Gastroesophageal sphincter (tissue), 4 donors: ENCODE measurements at regions not wholly inside any gene's neighbourhood (a gene's known extent, or its start where the extent isn't known, plus 50 kb on each side); places are given as distances from the start of the nearest gene placed in this dataset.

Experiments
- ATAC-seq: fragments of 150-250 bp; one replicate; pipeline ENCODE4 v1.9.1; 2016; ENCODE audit warnings: mild to moderate bottlenecking, moderate library complexity
- H3K27ac ChIP-seq, 4 donors: fragments of 200-600 bp; sonication (generic) in 3 of 4; 1 replicate in 3 of 4; 2 replicates in 1 of 4; pipeline ENCODE4 v1.5.1; 2016 to 2019
- H3K27me3 ChIP-seq: fragments of 200-600 bp; sonication (generic); one replicate; pipeline ENCODE4 v1.5.1; 2019
- H3K36me3 ChIP-seq, 2 donors: fragments of 200-600 bp; sonication (generic); one replicate each; pipeline ENCODE4 v1.5.1; 2019; ENCODE audit warnings: control low read depth in 1 of 2
- H3K4me1 ChIP-seq, 3 donors: fragments of 200-600 bp; sonication (generic); 1 replicate in 2 of 3; 2 replicates in 1 of 3; pipeline ENCODE4 v1.5.1; 2016 to 2019; ENCODE audit warnings: control low read depth in 2 of 3
- H3K4me3 ChIP-seq, 2 donors: fragments of 200-600 bp; sonication (generic); one replicate each; pipeline ENCODE4 v1.5.1; 2019; ENCODE audit warnings: mild to moderate bottlenecking in 1 of 2, moderate library complexity in 1 of 2
- H3K9me3 ChIP-seq, 3 donors: fragments of 200-600 bp; sonication (generic); one replicate each; pipeline ENCODE4 v1.5.1; 2017 to 2019; ENCODE audit warnings: control low read depth in 2 of 3
- EP300 ChIP-seq: sonication (generic); formaldehyde crosslinking; IDR thresholded peaks from one replicate; pipeline ENCODE4 v1.6.1; 2017; ENCODE audit warnings: antibody characterized with exemption, mild to moderate bottlenecking
- POLR2A ChIP-seq, 2 donors: fragments of 450-650 bp; IDR thresholded peaks; one replicate each; pipeline ENCODE4 v1.6.1; 2017; ENCODE audit warnings: antibody characterized with exemption in 2 of 2, mild to moderate bottlenecking in 2 of 2, moderate library complexity in 1 of 2
- POLR2AphosphoS5 ChIP-seq: sonication (generic); formaldehyde crosslinking; IDR thresholded peaks from one replicate; pipeline ENCODE4 v1.6.1; 2017; ENCODE audit warnings: antibody characterized with exemption
- WGBS, 2 donors: methylation state at CpG; one replicate each; pipeline ENCODE4 v1.1.5; 2018; ENCODE audit warnings: low coverage in 1 of 2; 5-methylcytosine and 5-hydroxymethylcytosine counted together
- TF ChIP-seq, protein P1 (sequence below), 4 experiments: fragments of 200-600 bp in 2 of 4; fragments of 450-650 bp in 2 of 4; sonication (generic) in 1 of 4; IDR thresholded peaks; one replicate each; pipeline ENCODE4 v1.5.1; 2017 to 2019; ENCODE audit warnings: antibody characterized with exemption in 4 of 4, mild to moderate bottlenecking in 2 of 4, moderate library complexity in 2 of 4

DNA sequence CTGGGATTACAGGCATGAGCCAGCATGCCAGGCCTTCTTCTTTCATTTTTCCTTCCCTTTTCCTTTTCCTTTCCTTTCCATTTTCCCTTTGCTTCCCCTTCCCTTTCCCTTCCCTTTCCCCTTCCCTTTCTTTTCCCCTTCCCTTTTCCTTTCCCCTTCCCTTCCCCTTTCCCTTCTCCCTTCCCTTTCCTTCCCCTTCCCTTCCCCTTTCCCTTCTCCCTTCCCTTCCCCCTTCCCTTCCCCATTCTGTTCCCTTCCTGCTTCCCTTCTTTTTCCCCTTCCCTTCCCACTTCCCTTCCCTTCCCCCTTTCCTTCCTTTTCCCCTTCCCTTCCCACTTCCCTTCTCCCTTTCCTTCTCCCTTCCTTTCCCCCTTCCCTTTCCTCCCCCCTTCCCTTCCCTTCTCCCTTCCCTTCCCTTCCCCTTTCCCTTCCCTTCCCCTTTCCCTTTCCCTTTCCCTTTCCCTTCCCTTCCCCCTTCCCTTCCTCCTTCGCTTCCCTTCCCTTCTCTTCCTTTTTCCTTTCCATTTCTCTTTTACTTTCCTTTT lies 712.2 kb upstream of the POM121L12 start:
- Histone ChIP-seq H3K4me3 (no peak overlapping the region), H3K36me3 (no peaks in the 10 kb centered on the region), H3K27ac (no peak overlapping the region), H3K9me3 (peaks cover 0 to 21% (median 0%) of the 10 kb centered on the region in 3 donors), H3K4me1 (no peaks in the 10 kb centered on the region), H3K27me3 (no peaks in the 10 kb centered on the region)
- WGBS, 2 donors = 80 to 100% methylated on average over 1 of the region's 1 CpG
- TF ChIP-seq POLR2AphosphoS5 = no peak
- TF ChIP-seq, protein P1, sequence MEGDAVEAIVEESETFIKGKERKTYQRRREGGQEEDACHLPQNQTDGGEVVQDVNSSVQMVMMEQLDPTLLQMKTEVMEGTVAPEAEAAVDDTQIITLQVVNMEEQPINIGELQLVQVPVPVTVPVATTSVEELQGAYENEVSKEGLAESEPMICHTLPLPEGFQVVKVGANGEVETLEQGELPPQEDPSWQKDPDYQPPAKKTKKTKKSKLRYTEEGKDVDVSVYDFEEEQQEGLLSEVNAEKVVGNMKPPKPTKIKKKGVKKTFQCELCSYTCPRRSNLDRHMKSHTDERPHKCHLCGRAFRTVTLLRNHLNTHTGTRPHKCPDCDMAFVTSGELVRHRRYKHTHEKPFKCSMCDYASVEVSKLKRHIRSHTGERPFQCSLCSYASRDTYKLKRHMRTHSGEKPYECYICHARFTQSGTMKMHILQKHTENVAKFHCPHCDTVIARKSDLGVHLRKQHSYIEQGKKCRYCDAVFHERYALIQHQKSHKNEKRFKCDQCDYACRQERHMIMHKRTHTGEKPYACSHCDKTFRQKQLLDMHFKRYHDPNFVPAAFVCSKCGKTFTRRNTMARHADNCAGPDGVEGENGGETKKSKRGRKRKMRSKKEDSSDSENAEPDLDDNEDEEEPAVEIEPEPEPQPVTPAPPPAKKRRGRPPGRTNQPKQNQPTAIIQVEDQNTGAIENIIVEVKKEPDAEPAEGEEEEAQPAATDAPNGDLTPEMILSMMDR (IDR thresholded peaks at IDR 0.05) = no peak
- TF ChIP-seq POLR2A (IDR thresholded peaks at IDR 0.05) = no peak
- no peak for TF ChIP-seq EP300
- no peak for ATAC-seq

DNA sequence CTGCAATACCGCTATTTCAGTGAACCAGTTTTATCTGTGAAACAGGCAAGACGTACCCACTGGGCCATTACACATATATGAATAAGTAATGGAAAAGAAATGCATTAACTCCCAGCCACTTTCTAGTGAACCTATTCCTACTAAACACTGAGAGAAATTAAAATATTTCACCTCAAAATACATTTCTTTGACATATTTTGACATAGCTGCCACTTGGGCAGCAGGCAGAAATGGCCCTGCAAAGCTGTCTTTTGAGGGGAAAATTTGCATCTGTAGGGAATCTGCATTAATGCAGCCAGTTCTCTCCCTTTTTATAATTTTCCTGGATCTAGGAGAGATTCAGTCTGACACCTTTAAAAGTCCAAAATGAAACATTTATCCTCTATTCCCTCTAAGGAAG lies 714.8 kb upstream of the POM121L12 start:
- 86 to 97% methylated on average over 1 to 2 of the region's 2 CpGs for WGBS, 2 donors
- H3K9me3 ChIP-seq = peaks cover 0 to 14% (median 0%) of the 10 kb centered on the region in 3 donors
- no peak for TF ChIP-seq EP300
- TF ChIP-seq, protein P1 (IDR thresholded peaks at IDR 0.05) = no peak
- TF ChIP-seq POLR2A (IDR thresholded peaks at IDR 0.05) = no peak
- TF ChIP-seq POLR2AphosphoS5 = no peak
- no peaks in the 10 kb centered on the region for H3K4me1 ChIP-seq
- H3K4me3 ChIP-seq = no peak overlapping the region
- no peak overlapping the region for H3K27ac ChIP-seq
- H3K36me3 ChIP-seq = no peaks in the 10 kb centered on the region
- ATAC-seq = no peak
- no peaks in the 10 kb centered on the region for H3K27me3 ChIP-seq

DNA sequence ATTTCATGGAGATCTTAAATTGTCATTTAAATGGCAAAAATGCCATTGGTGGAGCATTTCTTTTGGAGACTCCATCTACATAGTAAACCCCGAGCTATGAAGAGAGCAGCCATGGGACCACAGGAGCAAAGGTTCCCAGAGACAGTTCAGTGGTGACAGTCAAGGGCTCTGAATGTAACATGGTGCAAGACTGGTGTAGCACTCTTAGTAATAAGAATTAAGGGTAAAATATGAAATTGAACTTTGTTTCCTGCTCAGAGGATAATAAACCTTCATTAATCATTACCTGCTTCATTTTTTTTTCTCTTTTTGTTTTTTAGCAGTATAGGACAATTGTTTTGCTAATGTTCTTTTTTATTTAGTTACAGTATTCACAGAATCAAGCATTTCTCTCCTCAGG lies 717.5 kb upstream of the POM121L12 start:
- no peaks in the 10 kb centered on the region for H3K27me3 ChIP-seq
- no peak overlapping the region for H3K27ac ChIP-seq
- TF ChIP-seq, protein P1 (IDR thresholded peaks at IDR 0.05) = no peak
- TF ChIP-seq EP300 (no peak), POLR2AphosphoS5 (no peak), POLR2A (IDR thresholded peaks at IDR 0.05) (no peak)
- H3K4me3 ChIP-seq = no peak overlapping the region
- H3K36me3 ChIP-seq = no peaks in the 10 kb centered on the region
- H3K4me1 ChIP-seq = no peaks in the 10 kb centered on the region
- no peak for ATAC-seq
- peaks cover 0 to 7% (median 0%) of the 10 kb centered on the region in 3 donors for H3K9me3 ChIP-seq
- 100% methylated on average over 1 of the region's 1 CpG for WGBS, 2 donors

DNA sequence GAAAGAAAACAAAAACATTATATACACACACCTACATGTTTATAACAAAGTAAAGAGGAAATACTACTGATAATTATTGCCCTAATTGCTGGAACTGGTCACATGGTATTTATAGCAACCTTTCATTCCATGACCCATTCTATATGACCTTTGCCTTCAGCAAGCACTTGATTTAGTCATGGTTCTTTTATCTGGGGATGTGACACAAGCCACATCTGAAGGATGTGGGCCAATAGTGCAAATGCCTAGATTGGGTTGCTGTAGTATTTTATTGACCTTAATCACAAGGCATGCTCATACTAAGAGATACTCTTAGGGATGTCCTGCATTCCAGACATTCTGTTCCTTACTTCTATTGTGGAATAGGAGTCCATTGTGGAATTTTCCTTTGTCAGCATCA lies 723.5 kb upstream of the POM121L12 start:
- no peak overlapping the region for H3K27ac ChIP-seq
- ATAC-seq = no peak
- TF ChIP-seq EP300 (no peak), POLR2A (IDR thresholded peaks at IDR 0.05) (no peak), POLR2AphosphoS5 (no peak)
- TF ChIP-seq, protein P1 (IDR thresholded peaks at IDR 0.05) = no peak

DNA sequence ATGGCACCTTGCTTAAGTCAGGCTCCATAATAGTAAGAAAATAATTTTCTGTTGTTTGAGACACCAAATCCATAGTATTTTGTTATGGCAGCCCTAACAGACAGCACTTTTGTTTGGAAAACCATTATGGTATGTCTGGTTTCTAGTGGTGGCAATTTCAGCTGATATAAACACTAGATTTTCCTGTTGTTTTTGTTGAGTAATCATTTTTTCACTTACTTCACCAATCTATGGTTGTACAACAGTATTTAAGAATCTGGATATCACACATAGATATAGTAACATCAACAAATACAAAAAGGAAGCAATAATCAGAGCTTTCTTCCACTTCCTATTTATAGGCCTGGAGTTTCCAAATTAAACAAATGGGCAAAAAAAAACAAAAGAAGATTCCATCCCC lies 725.8 kb upstream of the POM121L12 start:
- no peaks in the 10 kb centered on the region for H3K4me1 ChIP-seq
- no peaks in the 10 kb centered on the region for H3K36me3 ChIP-seq
- no peaks in the 10 kb centered on the region for H3K9me3 ChIP-seq
- TF ChIP-seq, protein P1 (IDR thresholded peaks at IDR 0.05) = no peak
- no peak for TF ChIP-seq POLR2A (IDR thresholded peaks at IDR 0.05)
- TF ChIP-seq EP300 = no peak
- TF ChIP-seq POLR2AphosphoS5 = no peak
- H3K4me3 ChIP-seq = no peak overlapping the region
- H3K27ac ChIP-seq = no peak overlapping the region
- no peaks in the 10 kb centered on the region for H3K27me3 ChIP-seq
- ATAC-seq = no peak

More for the DNA sequence above, 723.5 kb upstream of the POM121L12 start:
- H3K4me3 ChIP-seq = no peak overlapping the region
- no peaks in the 10 kb centered on the region for H3K36me3 ChIP-seq
- H3K27me3 ChIP-seq = no peaks in the 10 kb centered on the region
- H3K9me3 ChIP-seq = no peaks in the 10 kb centered on the region
- no peaks in the 10 kb centered on the region for H3K4me1 ChIP-seq
